Lower lobe of right lung (tissue), 2 donors: ENCODE measurements at regions not wholly inside any gene's neighbourhood (a gene's known extent, or its start where the extent isn't known, plus 50 kb on each side); places are given as distances from the start of the nearest gene placed in this dataset.
A peak's percentile ranks its signal among the peaks of the same experiment; 100 is the strongest.

Experiments used
- ATAC-seq, 2 donors: fragments of 200-7000 bp; cut with Tn5 transposase; one replicate each; pipeline ENCODE4 v1.9.1; 2020 to 2022; ENCODE audit warnings: mild to moderate bottlenecking in 2 of 2, moderate library complexity in 2 of 2
- DNase-seq: peaks from one replicate; pipeline ENCODE4 v3.0.0-alpha.2; 2020
- H3K27ac ChIP-seq: fragments of 200-600 bp; one replicate; pipeline ENCODE4 v1.8.0; 2022
- H3K27me3 ChIP-seq: fragments of 200-600 bp; one replicate; pipeline ENCODE4 v1.8.0; 2022; ENCODE audit warnings: low read depth
- H3K36me3 ChIP-seq: fragments of 200-600 bp; one replicate; pipeline ENCODE4 v1.8.0; 2022; ENCODE audit warnings: mild to moderate bottlenecking
- H3K4me1 ChIP-seq: fragments of 200-600 bp; one replicate; pipeline ENCODE4 v1.8.0; 2022
- H3K4me3 ChIP-seq: fragments of 200-600 bp; one replicate; pipeline ENCODE4 v1.8.0; 2022; ENCODE audit warnings: mild to moderate bottlenecking
- H3K9me3 ChIP-seq: fragments of 200-600 bp; one replicate; pipeline ENCODE4 v1.8.0; 2022
- CTCF ChIP-seq: fragments of 200-600 bp; IDR thresholded peaks from one replicate; pipeline ENCODE4 v1.8.0; 2022; ENCODE audit warnings: antibody characterized with exemption, mild to moderate bottlenecking
- intact Hi-C: fragments of 100-400 bp; cut with DNase I; formaldehyde crosslinking; loops from one replicate; pipeline ENCODE4 v1.11.0; 2022
- donor health status: DM: no; HTN: yes; CAD: no; lungs with severe emphysema.

GRCh38 chr1:113279776-113280391 is 110.4 kb upstream of the MAGI3 start:
- Histone ChIP-seq H3K4me1 (no peaks in the 10 kb centered on the region), H3K36me3 (no peaks in the 10 kb centered on the region), H3K27ac (no peak overlapping the region), H3K4me3 (no peak overlapping the region), H3K9me3 (no peaks in the 10 kb centered on the region), H3K27me3 (no peaks in the 10 kb centered on the region)
- no peak for TF ChIP-seq CTCF
- intact Hi-C loops, result no loop called here
- DNase-seq (no peak), ATAC-seq (peak in 1 of 2 donors; percentile 38)

- Histone ChIP-seq H3K27me3 (no peaks in the 10 kb centered on the region), H3K27ac (no peak overlapping the region), H3K36me3 (no peaks in the 10 kb centered on the region), H3K4me1 (no peaks in the 10 kb centered on the region), H3K9me3 (no peaks in the 10 kb centered on the region), H3K4me3 (no peak overlapping the region)
- DNase-seq (no peak), ATAC-seq (no peak)
- intact Hi-C loops, result no loop called here
- TF ChIP-seq CTCF, result no peak
These were observed 109.7 kb upstream of the MAGI3 start for GRCh38 chr1:113280581-113280980.

GRCh38 chr1:113281550-113281949 is 108.8 kb upstream of the MAGI3 start:
- Histone ChIP-seq H3K4me1 (no peaks in the 10 kb centered on the region), H3K9me3 (no peaks in the 10 kb centered on the region), H3K27me3 (no peaks in the 10 kb centered on the region), H3K4me3 (no peak overlapping the region), H3K36me3 (no peaks in the 10 kb centered on the region), H3K27ac (no peak overlapping the region)
- no peak for DNase-seq
- ATAC-seq, result peak in 1 of 2 donors; percentile 16
- intact Hi-C loops, result no loop called here
- no peak for TF ChIP-seq CTCF

- intact Hi-C loops, result no loop called here
- no peak for TF ChIP-seq CTCF
- DNase-seq (no peak), ATAC-seq (no peak)
- Histone ChIP-seq H3K27me3 (no peaks in the 10 kb centered on the region), H3K27ac (no peak overlapping the region), H3K4me1 (no peaks in the 10 kb centered on the region), H3K9me3 (no peaks in the 10 kb centered on the region), H3K36me3 (no peaks in the 10 kb centered on the region), H3K4me3 (no peak overlapping the region)
These were observed 108.1 kb upstream of the MAGI3 start for GRCh38 chr1:113282008-113282892.

- intact Hi-C loops, result no loop called here
- Histone ChIP-seq H3K27ac (no peak overlapping the region), H3K27me3 (no peaks in the 10 kb centered on the region), H3K36me3 (no peaks in the 10 kb centered on the region), H3K4me1 (no peaks in the 10 kb centered on the region), H3K4me3 (no peak overlapping the region), H3K9me3 (no peaks in the 10 kb centered on the region)
- DNase-seq, result no peak
- no peak for TF ChIP-seq CTCF
- no peak for ATAC-seq
These were observed 107.4 kb upstream of the MAGI3 start for GRCh38 chr1:113282893-113283285.
